ENCODE measurements at regions not wholly inside any gene's neighbourhood (a gene's known extent, or its start where the extent isn't known, plus 50 kb on each side); places are given as distances from the start of the nearest gene placed in this dataset.
A peak's percentile ranks its signal among the peaks of the same experiment; 100 is the strongest.

DNA sequence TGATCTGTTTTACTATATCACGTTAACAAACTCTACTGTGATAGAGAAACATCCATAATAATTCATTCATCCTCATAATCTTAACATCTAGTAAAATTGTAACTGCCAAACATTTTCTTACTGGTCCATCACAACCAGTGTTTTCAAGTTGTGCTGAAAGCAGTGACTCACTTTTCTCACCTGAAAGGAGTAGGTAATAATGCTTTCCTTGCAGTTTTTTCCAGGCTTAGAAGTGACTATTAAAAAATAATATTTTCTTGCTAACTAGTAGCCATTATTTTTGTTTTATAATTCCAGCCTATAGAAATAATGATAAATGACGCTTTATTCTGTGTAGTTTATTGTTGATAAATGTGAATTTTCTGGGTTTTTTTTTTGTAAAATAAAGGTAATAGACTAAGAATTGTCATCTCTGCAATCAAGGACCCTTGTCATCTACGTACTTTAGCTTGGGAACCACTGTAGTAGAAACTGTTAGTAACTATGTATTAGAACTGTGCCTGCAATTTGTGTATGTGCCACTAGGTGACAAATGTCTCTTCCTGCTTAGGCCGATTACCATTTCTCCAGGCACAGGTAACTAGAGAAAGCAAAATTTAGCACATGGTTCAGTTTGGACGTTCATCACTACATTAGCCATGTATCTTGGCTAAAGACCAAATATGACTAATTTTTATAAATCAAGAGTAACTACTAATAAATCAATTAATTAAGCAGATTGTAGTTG lies 409.4 kb upstream of the ERCC4 start:
- Histone ChIP-seq H3K27me3 (ENCODE audit: insufficient read depth, low read length) (no peaks in the 10 kb centered on the region), H3K9ac (ENCODE audit: low read length) (no peak overlapping the region), H3K4me1 (ENCODE audit: control insufficient read depth in 1 of 2, insufficient read depth in 2 of 2, low read length in 2 of 2) (no peaks in the 10 kb centered on the region), H3K27ac (ENCODE audit: low read depth, low read length) (no peak overlapping the region), H4K20me1 (ENCODE audit: insufficient read depth) (no peaks in the 10 kb centered on the region), H2AFZ (ENCODE audit: low read depth, low read length, poor library complexity, severe bottlenecking) (no peak overlapping the region), H3K36me3 (ENCODE audit: control insufficient read depth in 1 of 2, insufficient read depth in 2 of 2, low read length in 2 of 2) (no peaks in the 10 kb centered on the region), H3K4me3 (replicated peaks in 1 of 2; ENCODE audit: low read depth in 1 of 2, low read length in 2 of 2) (no peak overlapping the region), H3K9me2 (ENCODE audit: insufficient read depth) (no peaks in the 10 kb centered on the region), H3K79me2 (ENCODE audit: insufficient read depth, low read length) (no peaks in the 10 kb centered on the region), H3K4me2 (ENCODE audit: low read length) (no peak overlapping the region), H3K9me3 (ENCODE audit: control insufficient read depth in 1 of 2, insufficient read depth in 1 of 2, low read depth in 1 of 2, low read length in 2 of 2) (no peaks in the 10 kb centered on the region)
- DNase-seq (ENCODE audit: low read depth, low spot score) = no peak
- POLR2A ChIA-PET = no interaction called here
- intact Hi-C loops (cut with micrococcal nuclease) = no loop called here
- BruUV-seq (replicated peaks) = no TSS peak
- no peak for ATAC-seq
- TF ChIP-seq, protein P1, sequence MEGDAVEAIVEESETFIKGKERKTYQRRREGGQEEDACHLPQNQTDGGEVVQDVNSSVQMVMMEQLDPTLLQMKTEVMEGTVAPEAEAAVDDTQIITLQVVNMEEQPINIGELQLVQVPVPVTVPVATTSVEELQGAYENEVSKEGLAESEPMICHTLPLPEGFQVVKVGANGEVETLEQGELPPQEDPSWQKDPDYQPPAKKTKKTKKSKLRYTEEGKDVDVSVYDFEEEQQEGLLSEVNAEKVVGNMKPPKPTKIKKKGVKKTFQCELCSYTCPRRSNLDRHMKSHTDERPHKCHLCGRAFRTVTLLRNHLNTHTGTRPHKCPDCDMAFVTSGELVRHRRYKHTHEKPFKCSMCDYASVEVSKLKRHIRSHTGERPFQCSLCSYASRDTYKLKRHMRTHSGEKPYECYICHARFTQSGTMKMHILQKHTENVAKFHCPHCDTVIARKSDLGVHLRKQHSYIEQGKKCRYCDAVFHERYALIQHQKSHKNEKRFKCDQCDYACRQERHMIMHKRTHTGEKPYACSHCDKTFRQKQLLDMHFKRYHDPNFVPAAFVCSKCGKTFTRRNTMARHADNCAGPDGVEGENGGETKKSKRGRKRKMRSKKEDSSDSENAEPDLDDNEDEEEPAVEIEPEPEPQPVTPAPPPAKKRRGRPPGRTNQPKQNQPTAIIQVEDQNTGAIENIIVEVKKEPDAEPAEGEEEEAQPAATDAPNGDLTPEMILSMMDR (IDR thresholded peaks at IDR 0.05 in 2 of 3, conservative IDR thresholded peaks at IDR 0.05 in 1 of 3; ENCODE audit: borderline replicate concordance in 1 of 3, insufficient read depth in 1 of 3, low read depth in 2 of 3, low read length in 2 of 3) = peak in 2 of 3 experiments; percentile 33 to 47; a peak in 4 of 6 replicates
- TF ChIP-seq EGR1 (IDR thresholded peaks at IDR 0.05; ENCODE audit: low read depth) = no peak
- CTCF ChIA-PET = no interaction called here
- RAD21 ChIA-PET (ENCODE audit: low non-redundant PET in 1 of 2, low total read pairs in 2 of 2, uncharacterized antibody in 2 of 2, unreplicated experiment in 2 of 2) = no interaction called here

DNA sequence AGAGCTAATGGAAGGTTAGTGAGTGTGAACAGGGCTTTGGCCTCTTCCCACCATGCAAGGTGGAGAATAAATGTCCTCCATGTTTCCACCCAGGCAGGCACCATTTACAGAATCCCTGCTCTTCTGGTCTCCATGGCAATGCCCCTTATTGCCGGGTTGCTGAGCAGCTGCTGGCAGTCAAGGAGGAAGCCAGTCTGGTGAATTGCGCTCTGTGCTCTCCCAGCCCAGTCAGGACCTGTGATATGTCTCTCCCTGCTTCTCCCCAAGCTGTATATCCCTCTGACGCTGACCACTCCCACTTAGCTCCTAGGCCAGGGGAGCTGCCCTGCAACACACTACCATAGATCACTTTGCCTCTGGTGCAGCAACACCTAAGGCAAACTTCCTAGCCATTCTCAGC lies 402.1 kb upstream of the ERCC4 start:
- TF ChIP-seq YY1 (IDR thresholded peaks at IDR 0.05; ENCODE audit: extremely low read depth, insufficient replicate concordance, low read depth, low read length) = no peak
- TF ChIP-seq FOSL1 (IDR thresholded peaks at IDR 0.05; ENCODE audit: low read depth) = no peak
- TF ChIP-seq JUND (IDR thresholded peaks at IDR 0.05) = no peak
- TF ChIP-seq CBX3 (IDR thresholded peaks at IDR 0.05; ENCODE audit: low read depth) = no peak
- no peak for TF ChIP-seq SIN3A (IDR thresholded peaks at IDR 0.05; ENCODE audit: low read depth)
- TF ChIP-seq EZH2phosphoT487 (IDR thresholded peaks at IDR 0.05; ENCODE audit: borderline replicate concordance) = no peak
- TF ChIP-seq, protein P2, sequence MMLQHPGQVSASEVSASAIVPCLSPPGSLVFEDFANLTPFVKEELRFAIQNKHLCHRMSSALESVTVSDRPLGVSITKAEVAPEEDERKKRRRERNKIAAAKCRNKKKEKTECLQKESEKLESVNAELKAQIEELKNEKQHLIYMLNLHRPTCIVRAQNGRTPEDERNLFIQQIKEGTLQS (IDR thresholded peaks at IDR 0.05) = no peak
- TF ChIP-seq EGR1 (IDR thresholded peaks at IDR 0.05; ENCODE audit: low read depth) = no peak
- no peak for TF ChIP-seq SRF (IDR thresholded peaks at IDR 0.05; ENCODE audit: low read depth)
- no peak for TF ChIP-seq ELF1 (IDR thresholded peaks at IDR 0.05; ENCODE audit: borderline replicate concordance, low read depth)
- TF ChIP-seq POLR2AphosphoS5 (IDR thresholded peaks at IDR 0.05; ENCODE audit: low read depth, low read length) = no peak
- TF ChIP-seq SP1 (IDR thresholded peaks at IDR 0.05; ENCODE audit: low read depth) = no peak
- intact Hi-C loops (cut with micrococcal nuclease) = no loop called here
- no TSS peak for BruUV-seq (replicated peaks)

More for the DNA sequence above, 402.1 kb upstream of the ERCC4 start:
- H3K9me3 ChIP-seq (ENCODE audit: control insufficient read depth in 1 of 2, insufficient read depth in 1 of 2, low read depth in 1 of 2, low read length in 2 of 2) = no peaks in the 10 kb centered on the region
- no peak overlapping the region for H3K4me2 ChIP-seq (ENCODE audit: low read length)
- H3K27me3 ChIP-seq (ENCODE audit: insufficient read depth, low read length) = no peaks in the 10 kb centered on the region
- H3K9ac ChIP-seq (ENCODE audit: low read length) = no peak overlapping the region
- H3K79me2 ChIP-seq (ENCODE audit: insufficient read depth, low read length) = no peaks in the 10 kb centered on the region
- no peak overlapping the region for H2AFZ ChIP-seq (ENCODE audit: low read depth, low read length, poor library complexity, severe bottlenecking)
- no peaks in the 10 kb centered on the region for H4K20me1 ChIP-seq (ENCODE audit: insufficient read depth)
- no peaks in the 10 kb centered on the region for H3K36me3 ChIP-seq (ENCODE audit: control insufficient read depth in 1 of 2, insufficient read depth in 2 of 2, low read length in 2 of 2)
- H3K4me3 ChIP-seq (replicated peaks in 1 of 2; ENCODE audit: low read depth in 1 of 2, low read length in 2 of 2) = no peak overlapping the region
- ATAC-seq (no peak), DNase-seq (ENCODE audit: low read depth, low spot score) (no peak)
- no peak overlapping the region for H3K27ac ChIP-seq (ENCODE audit: low read depth, low read length)
- POLR2A ChIA-PET = no interaction called here
- RAD21 ChIA-PET (ENCODE audit: low non-redundant PET in 1 of 2, low total read pairs in 2 of 2, uncharacterized antibody in 2 of 2, unreplicated experiment in 2 of 2) = no interaction called here
- CTCF ChIA-PET = no interaction called here
- no peaks in the 10 kb centered on the region for H3K9me2 ChIP-seq (ENCODE audit: insufficient read depth)
- no peaks in the 10 kb centered on the region for H3K4me1 ChIP-seq (ENCODE audit: control insufficient read depth in 1 of 2, insufficient read depth in 2 of 2, low read length in 2 of 2)
